H1 (cell line): ENCODE measurements at regions not wholly inside any gene's neighbourhood (a gene's known extent, or its start where the extent isn't known, plus 50 kb on each side); places are given as distances from the start of the nearest gene placed in this dataset.

Experiments
- CTCF ChIA-PET: fragments of 300-600 bp; sonication (Branson Sonifier 250); formaldehyde crosslinking; loops from one replicate; lab custom pipeline; 2021; ENCODE audit not compliant: partially characterized antibody; lab: Charles Lee
- POLR2A ChIA-PET: fragments of 300-600 bp; sonication (Branson Sonifier 250); formaldehyde crosslinking; loops from one replicate; lab custom pipeline; 2021; ENCODE audit warnings: inconsistent platforms; ENCODE audit not compliant: partially characterized antibody; lab: Charles Lee
- DNase-seq, 2 experiments: peaks; one replicate each; pipeline versions ENCODE4 v3.0.0 to v3.0.0-alpha.2; 2010 to 2022; ENCODE audit warnings: low spot score in 2 of 2, low read depth in 1 of 2, mixed read lengths in 1 of 2
- FAIRE-seq: peaks from 2 replicates; lab custom pipeline; 2011; peaks lifted over from hg19 to GRCh38; lab: Jason Lieb, UNC
- H2AFZ ChIP-seq: 2 replicates; pipeline ENCODE4 v1.8.1; 2012; ENCODE audit warnings: low read length, inconsistent platforms
- H2AK5ac ChIP-seq: 2 replicates; pipeline ENCODE4 v1.6.1; 2013; ENCODE audit warnings: low read depth, low read length
- H2BK120ac ChIP-seq: replicated peaks from 2 replicates; pipeline ENCODE3; 2013; ENCODE audit warnings: low read depth, low read length, inconsistent platforms
- H2BK12ac ChIP-seq: 2 replicates; pipeline ENCODE4 v1.6.1; 2013; ENCODE audit warnings: low read depth, low read length
- H2BK15ac ChIP-seq: 2 replicates; pipeline ENCODE4 v1.6.1; 2013; ENCODE audit warnings: low read length
- H2BK20ac ChIP-seq: 2 replicates; pipeline ENCODE4 v1.6.1; 2013; ENCODE audit warnings: low read length
- H2BK5ac ChIP-seq: 2 replicates; pipeline ENCODE4 v1.6.1; 2013; ENCODE audit warnings: low read depth, low read length
- H3K14ac ChIP-seq: 2 replicates; pipeline ENCODE4 v1.6.1; 2013; ENCODE audit warnings: inconsistent platforms; ENCODE audit not compliant: insufficient read length
- H3K18ac ChIP-seq: 2 replicates; pipeline ENCODE4 v1.6.1; 2013; ENCODE audit warnings: low read length; ENCODE audit errors: extremely low read depth
- H3K23ac ChIP-seq: 2 replicates; pipeline ENCODE4 v1.6.1; 2013; ENCODE audit warnings: inconsistent platforms; ENCODE audit not compliant: insufficient read length
- H3K23me2 ChIP-seq: 2 replicates; pipeline ENCODE4 v1.6.1; 2013; ENCODE audit warnings: low read depth, low read length
- H3K27ac ChIP-seq: 2 replicates; pipeline ENCODE4 v1.6.1; 2011; ENCODE audit warnings: low read depth, low read length, inconsistent platforms
- H3K27me3 ChIP-seq, 4 experiments: replicated peaks in 1 of 4; 1 replicate in 1 of 4; 2 replicates in 3 of 4; pipeline versions ENCODE4 v1.6.1 to v1.8.1; 2011 to 2013; ENCODE audit warnings: low read length in 3 of 4, mild to moderate bottlenecking in 3 of 4, inconsistent platforms in 2 of 4, mixed read lengths in 2 of 4, moderate library complexity in 1 of 4; ENCODE audit not compliant: control insufficient read depth in 3 of 4, insufficient read depth in 3 of 4; ENCODE audit errors: extremely low read depth in 1 of 4
- H3K36me3 ChIP-seq, 4 experiments: 2 replicates each; pipeline versions ENCODE4 v1.6.1 to v1.8.1; 2011 to 2013; ENCODE audit warnings: mild to moderate bottlenecking in 4 of 4, low read length in 3 of 4, moderate library complexity in 2 of 4, control low read depth in 1 of 4, inconsistent platforms in 1 of 4; ENCODE audit not compliant: insufficient read depth in 4 of 4, control insufficient read depth in 2 of 4
- H3K4ac ChIP-seq: replicated peaks from 2 replicates; pipeline ENCODE3; 2013; ENCODE audit warnings: low read length, low read depth, mixed read lengths, inconsistent platforms; ENCODE audit not compliant: insufficient read length
- H3K4me1 ChIP-seq, 4 experiments: replicated peaks in 1 of 4; 1 replicate in 1 of 4; 2 replicates in 3 of 4; pipeline versions ENCODE4 v1.6.1 to v1.8.1; 2011 to 2013; ENCODE audit warnings: low read length in 3 of 4, inconsistent platforms in 2 of 4, mixed read lengths in 1 of 4; ENCODE audit not compliant: insufficient read depth in 4 of 4, control insufficient read depth in 3 of 4
- H3K4me2 ChIP-seq, 2 experiments: 2 replicates each; pipeline versions ENCODE4 v1.6.1 to v1.8.1; 2011 to 2013; ENCODE audit warnings: low read depth in 2 of 2, low read length in 2 of 2, control low read depth in 1 of 2, inconsistent platforms in 1 of 2, mild to moderate bottlenecking in 1 of 2; ENCODE audit not compliant: insufficient read depth in 1 of 2
- H3K4me3 ChIP-seq, 4 experiments: fragments of 200-600, 300-600 bp in 1 of 4; sonication (generic), shearing (Covaris generic), sonication (Bioruptor Twin) in 1 of 4; 2 replicates each; pipeline versions ENCODE4 v1.5.1 to v1.8.1; 2011 to 2016; ENCODE audit warnings: low read length in 4 of 4, low read depth in 3 of 4, control low read depth in 2 of 4, inconsistent platforms in 2 of 4, mild to moderate bottlenecking in 2 of 4, mixed read lengths in 1 of 4, moderate library complexity in 1 of 4; ENCODE audit not compliant: insufficient read depth in 2 of 4; ENCODE audit errors: extremely low read depth in 1 of 4
- H3K56ac ChIP-seq: replicated peaks from 2 replicates; pipeline ENCODE3; 2013; ENCODE audit warnings: low read depth, mild to moderate bottlenecking, mixed read lengths, low read length, inconsistent platforms; ENCODE audit not compliant: insufficient read length
- H3K79me1 ChIP-seq: 2 replicates; pipeline ENCODE4 v1.6.1; 2013; ENCODE audit warnings: low read depth, low read length, control low read depth
- H3K79me2 ChIP-seq, 2 experiments: 2 replicates each; pipeline versions ENCODE4 v1.6.1 to v1.8.1; 2012 to 2013; ENCODE audit warnings: low read length in 2 of 2, mild to moderate bottlenecking in 2 of 2, inconsistent platforms in 1 of 2; ENCODE audit not compliant: insufficient read depth in 2 of 2, control insufficient read depth in 1 of 2
- H3K9ac ChIP-seq, 4 experiments: replicated peaks in 1 of 4; 1 replicate in 1 of 4; 2 replicates in 3 of 4; pipeline versions ENCODE4 v1.6.1 to v1.8.1; 2011 to 2013; ENCODE audit warnings: low read depth in 3 of 4, low read length in 3 of 4, control low read depth in 2 of 4, mild to moderate bottlenecking in 2 of 4, moderate library complexity in 2 of 4, inconsistent platforms in 1 of 4; ENCODE audit errors: extremely low read depth in 1 of 4
- H3K9me3 ChIP-seq, 2 experiments: 2 replicates each; pipeline versions ENCODE4 v1.6.1 to v1.8.1; 2012 to 2013; ENCODE audit warnings: mild to moderate bottlenecking in 2 of 2, moderate library complexity in 2 of 2, control low read depth in 1 of 2, inconsistent platforms in 1 of 2, low read depth in 1 of 2, low read length in 1 of 2, mixed read lengths in 1 of 2; ENCODE audit not compliant: insufficient read depth in 2 of 2
- H4K20me1 ChIP-seq, 2 experiments: replicated peaks in 1 of 2; 2 replicates each; pipeline versions ENCODE3 to v1.8.1; 2011 to 2013; ENCODE audit warnings: inconsistent platforms in 2 of 2, low read length in 2 of 2, mild to moderate bottlenecking in 1 of 2; ENCODE audit not compliant: insufficient read depth in 2 of 2, control insufficient read depth in 1 of 2
- H4K5ac ChIP-seq: 2 replicates; pipeline ENCODE4 v1.6.1; 2013; ENCODE audit warnings: low read length, low read depth, mixed read lengths, inconsistent platforms; ENCODE audit not compliant: insufficient read length
- H4K8ac ChIP-seq: 2 replicates; pipeline ENCODE4 v1.8.0; 2013; ENCODE audit warnings: mild to moderate bottlenecking, moderate library complexity, low read length, inconsistent platforms; ENCODE audit not compliant: insufficient read depth; ENCODE audit errors: extremely low read depth
- H4K91ac ChIP-seq: replicated peaks from 2 replicates; pipeline ENCODE3; 2013; ENCODE audit warnings: low read length, mixed read lengths, inconsistent platforms; ENCODE audit not compliant: insufficient read length
- BRCA1 ChIP-seq: IDR thresholded peaks from 2 replicates; pipeline ENCODE4 v1.6.1; 2012; ENCODE audit warnings: low read depth, low read length, improper control_type of control experiment
- CEBPB ChIP-seq: IDR thresholded peaks from 2 replicates; pipeline ENCODE4 v1.6.1; 2012; ENCODE audit warnings: low read depth, low read length
- CHD2 ChIP-seq: IDR thresholded peaks from 2 replicates; pipeline ENCODE4 v1.6.1; 2012; ENCODE audit warnings: low read length, improper control_type of control experiment
- CTBP2 ChIP-seq: IDR thresholded peaks from 2 replicates; pipeline ENCODE4 v1.7.0; 2011; ENCODE audit warnings: borderline replicate concordance, mild to moderate bottlenecking, moderate library complexity, mixed read lengths, low read length; ENCODE audit not compliant: insufficient read depth, insufficient read length
- GTF2F1 ChIP-seq: IDR thresholded peaks from 2 replicates; pipeline ENCODE4 v1.6.1; 2012; ENCODE audit warnings: low read depth, low read length, improper control_type of control experiment, borderline replicate concordance
- JUN ChIP-seq: IDR thresholded peaks from 2 replicates; pipeline ENCODE4 v1.6.1; 2011; ENCODE audit warnings: low read depth, mild to moderate bottlenecking, improper control_type of control experiment, low read length
- KDM4A ChIP-seq: IDR thresholded peaks from one replicate; pipeline ENCODE4 v1.7.1; 2012; ENCODE audit warnings: low read depth, mild to moderate bottlenecking, moderate library complexity, low read length, inconsistent platforms; ENCODE audit not compliant: severe bottlenecking
- RNF2 ChIP-seq: fragments of 200-900, 300-1000 bp; sonication (generic); IDR thresholded peaks from 2 replicates; pipeline ENCODE4 v1.7.1; 2016; ENCODE audit warnings: borderline replicate concordance, low read depth, mild to moderate bottlenecking, antibody characterized with exemption, low read length; ENCODE audit not compliant: poor library complexity, severe bottlenecking; ENCODE audit errors: missing control alignments
- SIRT6 ChIP-seq: IDR thresholded peaks from one replicate; pipeline ENCODE4 v1.7.1; 2012; ENCODE audit warnings: low read length, inconsistent platforms
- TCF12 ChIP-seq: IDR thresholded peaks from 2 replicates; pipeline ENCODE4 v1.6.1; 2011; ENCODE audit warnings: low read depth, mild to moderate bottlenecking, low read length
- YY1 ChIP-seq: IDR thresholded peaks from 2 replicates; pipeline ENCODE4 v1.6.1; 2011; ENCODE audit warnings: low read depth, mild to moderate bottlenecking, low read length
- WGBS, 2 experiments: shearing (Covaris generic) in 1 of 2; methylation state at CpG; one replicate each; pipeline versions ENCODE4 v1.1.6 to v1.1.7; 2013 to 2015; ENCODE audit warnings: low lambda C conversion rate in 2 of 2, mixed read lengths in 2 of 2, inconsistent platforms in 1 of 2, low coverage in 1 of 2, missing lambda C conversion rate in 1 of 2; ENCODE audit not compliant: insufficient replicate concordance in 2 of 2, insufficient coverage in 1 of 2, insufficient read length in 1 of 2; ENCODE audit errors: extremely low coverage in 1 of 2, missing lambda C conversion rate in 1 of 2; 5-methylcytosine and 5-hydroxymethylcytosine counted together
- TF ChIP-seq, protein P1 (sequence below): IDR thresholded peaks from 2 replicates; pipeline ENCODE4 v1.6.1; 2012; ENCODE audit warnings: inconsistent platforms
- TF ChIP-seq, protein P2 (sequence below): IDR thresholded peaks from 2 replicates; pipeline ENCODE4 v1.6.1; 2012; ENCODE audit warnings: inconsistent platforms

DNA sequence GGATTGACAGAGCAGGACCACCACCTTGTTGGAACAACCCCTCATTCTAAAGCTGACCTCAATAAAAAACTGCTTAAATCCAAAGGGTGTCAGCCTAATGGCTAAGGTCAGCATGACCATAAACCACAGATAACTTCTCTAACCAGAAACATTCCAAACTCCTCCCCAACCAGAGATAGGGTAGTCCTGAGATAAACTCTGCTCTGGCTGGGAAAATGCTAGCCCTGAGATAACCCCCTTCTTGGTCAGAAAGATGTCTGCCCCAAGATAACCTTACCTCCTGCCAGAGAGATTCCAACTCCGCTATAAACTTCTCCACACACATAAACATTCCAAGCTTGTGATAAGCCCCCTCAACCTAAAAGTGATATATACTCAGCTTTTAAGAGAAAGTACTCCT lies 364.8 kb upstream of the RBMY1B start:
- no peak for DNase-seq
- H3K27me3 ChIP-seq = no peaks in the 10 kb centered on the region
- no peak overlapping the region for H3K23ac ChIP-seq
- no peak overlapping the region for H2AFZ ChIP-seq
- no peak overlapping the region for H3K4me2 ChIP-seq
- CTCF ChIA-PET = no interaction called here
- H2BK12ac ChIP-seq = no peak overlapping the region
- POLR2A ChIA-PET = no interaction called here
- no peak overlapping the region for H2BK20ac ChIP-seq
- no peak overlapping the region for H3K56ac ChIP-seq
- H2BK15ac ChIP-seq = no peak overlapping the region
- FAIRE-seq = no peak
- H3K27ac ChIP-seq = no peak overlapping the region
- H3K9ac ChIP-seq = no peak overlapping the region
- H2BK120ac ChIP-seq = no peak overlapping the region
- no peaks in the 10 kb centered on the region for H3K23me2 ChIP-seq
- no peaks in the 10 kb centered on the region for H3K79me2 ChIP-seq
- H4K91ac ChIP-seq = no peak overlapping the region
- no peak overlapping the region for H4K8ac ChIP-seq
- H3K14ac ChIP-seq = no peak overlapping the region
- no peak overlapping the region for H3K4me3 ChIP-seq
- no peaks in the 10 kb centered on the region for H4K20me1 ChIP-seq
- H2AK5ac ChIP-seq = no peak overlapping the region
- no peak overlapping the region for H4K5ac ChIP-seq
- WGBS, 2 experiments = 88% methylated on average over 1 of the region's 1 CpG; no CpG with 5 or more reads in 1 of the 2 experiments
- no peaks in the 10 kb centered on the region for H3K4me1 ChIP-seq
- H2BK5ac ChIP-seq = no peak overlapping the region
- H3K36me3 ChIP-seq = no peaks in the 10 kb centered on the region
- H3K79me1 ChIP-seq = no peaks in the 10 kb centered on the region
- no peak overlapping the region for H3K18ac ChIP-seq
- peaks cover 4 to 22% of the 10 kb centered on the region in 2 experiments; a peak in 2 of 4 replicates for H3K9me3 ChIP-seq
- TF ChIP-seq JUN = no peak
- no peak for TF ChIP-seq KDM4A
- no peak for TF ChIP-seq CHD2
- TF ChIP-seq BRCA1 = no peak
- TF ChIP-seq YY1 = no peak
- TF ChIP-seq CTBP2 = no peak
- TF ChIP-seq, protein P1, sequence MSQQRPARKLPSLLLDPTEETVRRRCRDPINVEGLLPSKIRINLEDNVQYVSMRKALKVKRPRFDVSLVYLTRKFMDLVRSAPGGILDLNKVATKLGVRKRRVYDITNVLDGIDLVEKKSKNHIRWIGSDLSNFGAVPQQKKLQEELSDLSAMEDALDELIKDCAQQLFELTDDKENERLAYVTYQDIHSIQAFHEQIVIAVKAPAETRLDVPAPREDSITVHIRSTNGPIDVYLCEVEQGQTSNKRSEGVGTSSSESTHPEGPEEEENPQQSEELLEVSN = no peak
- TF ChIP-seq, protein P2, sequence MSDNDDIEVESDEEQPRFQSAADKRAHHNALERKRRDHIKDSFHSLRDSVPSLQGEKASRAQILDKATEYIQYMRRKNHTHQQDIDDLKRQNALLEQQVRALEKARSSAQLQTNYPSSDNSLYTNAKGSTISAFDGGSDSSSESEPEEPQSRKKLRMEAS = no peak
- TF ChIP-seq RNF2 = no peak
- TF ChIP-seq TCF12 = no peak
- no peak for TF ChIP-seq CEBPB
- TF ChIP-seq GTF2F1 = no peak
- no peak for TF ChIP-seq SIRT6
- no peak overlapping the region for H3K4ac ChIP-seq
